Right lobe of liver (tissue), 4 donors: ENCODE measurements at regions not wholly inside any gene's neighbourhood (a gene's known extent, or its start where the extent isn't known, plus 50 kb on each side); places are given as distances from the start of the nearest gene placed in this dataset.

Experiments
- CTCF ChIP-seq, 4 donors: fragments of 200-600 bp in 3 of 4; fragments of 450-650 bp in 1 of 4; IDR thresholded peaks; one replicate each; pipeline versions ENCODE4 v1.5.1 to v1.8.0; 2016 to 2022; ENCODE audit warnings: antibody characterized with exemption in 4 of 4, mild to moderate bottlenecking in 2 of 4
- POLR2A ChIP-seq: fragments of 450-650 bp; IDR thresholded peaks from one replicate; pipeline ENCODE4 v1.6.1; 2017; ENCODE audit warnings: antibody characterized with exemption, mild to moderate bottlenecking
- donor health status: DM: no; HTN: no; CAD: no.
- donor health status: DM: no; HTN: no; CAD: no.
- donor health status: DM: no; HTN: yes; CAD: no.

DNA sequence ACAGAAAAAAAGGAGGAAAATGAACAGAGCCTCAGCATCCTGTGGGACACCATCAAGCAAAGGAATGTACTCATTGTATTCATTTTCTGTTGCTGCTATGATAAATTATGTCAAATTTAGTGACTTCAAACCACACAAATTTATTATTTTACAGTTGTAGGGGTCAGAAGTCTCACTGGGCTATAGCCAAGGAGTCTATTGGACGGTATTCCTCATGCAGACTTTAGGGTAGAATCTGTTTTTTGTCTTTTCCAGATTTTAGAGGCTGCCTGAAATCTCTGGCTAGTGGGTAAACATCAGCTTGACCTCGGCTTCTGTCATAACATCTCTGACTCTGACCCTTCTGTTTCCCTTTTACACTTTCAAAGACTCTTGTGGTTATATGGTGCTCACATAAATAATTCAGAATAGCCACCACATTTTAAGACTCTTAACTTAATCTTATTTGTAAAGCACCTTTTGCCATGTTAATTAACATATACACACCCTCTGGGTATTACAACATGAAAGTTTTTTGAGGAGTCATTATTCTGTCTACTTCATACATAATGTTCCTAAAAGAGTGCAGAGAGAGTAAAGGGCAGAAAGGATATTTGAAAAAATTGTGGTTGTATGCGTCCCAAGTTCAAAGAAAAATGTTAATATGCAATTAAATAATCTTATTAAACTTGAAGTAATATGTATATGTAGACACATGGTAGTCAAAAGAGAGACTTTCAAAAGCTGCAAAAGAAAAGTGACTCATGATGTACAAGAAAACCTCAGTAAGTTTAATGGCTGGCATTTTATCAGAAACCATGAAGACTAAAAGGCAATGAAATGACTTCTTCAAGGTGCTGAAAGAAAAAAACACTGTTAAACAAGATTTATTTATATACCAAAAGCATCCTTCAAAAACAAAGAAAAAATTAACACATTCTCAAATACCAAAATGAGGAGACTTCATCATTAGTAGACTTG, 70.8 kb upstream of the MEOX2 start:
- TF ChIP-seq CTCF (IDR thresholded peaks at IDR 0.05) (no peak), POLR2A (no peak)
